SH-SY5Y (cell line): ENCODE measurements at regions not wholly inside any gene's neighbourhood (a gene's known extent, or its start where the extent isn't known, plus 50 kb on each side); places are given as distances from the start of the nearest gene placed in this dataset.

Experiments used
- GATA2 ChIP-seq: IDR thresholded peaks from 2 replicates; pipeline ENCODE4 v1.6.1; 2011; ENCODE audit warnings: mild to moderate bottlenecking, low read depth, low read length
- GATA3 ChIP-seq: IDR thresholded peaks from 2 replicates; pipeline ENCODE4 v1.6.1; 2011; ENCODE audit warnings: low read depth, mild to moderate bottlenecking, low read length, moderate library complexity

DNA sequence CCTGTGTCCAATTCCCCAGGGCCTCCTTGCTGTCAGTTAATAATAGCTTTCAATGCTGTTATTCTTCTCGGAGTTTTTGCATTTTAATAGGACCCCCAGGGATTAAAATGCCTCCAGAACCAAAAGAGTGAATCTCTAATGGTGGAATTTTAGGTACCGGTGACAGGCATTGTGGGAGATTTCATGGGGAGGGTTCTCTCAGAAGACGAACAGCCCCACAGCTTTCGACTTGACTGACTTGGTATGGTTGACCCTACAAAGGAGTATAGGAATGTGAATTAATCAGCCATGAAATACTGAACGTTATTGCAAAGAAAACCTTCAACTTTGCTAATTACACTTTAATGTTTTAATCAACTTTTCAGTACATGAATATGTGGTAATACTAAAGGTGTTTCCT lies 206.3 kb upstream of the FZD8 start:
- TF ChIP-seq GATA3 (no peak), GATA2 (no peak)

DNA sequence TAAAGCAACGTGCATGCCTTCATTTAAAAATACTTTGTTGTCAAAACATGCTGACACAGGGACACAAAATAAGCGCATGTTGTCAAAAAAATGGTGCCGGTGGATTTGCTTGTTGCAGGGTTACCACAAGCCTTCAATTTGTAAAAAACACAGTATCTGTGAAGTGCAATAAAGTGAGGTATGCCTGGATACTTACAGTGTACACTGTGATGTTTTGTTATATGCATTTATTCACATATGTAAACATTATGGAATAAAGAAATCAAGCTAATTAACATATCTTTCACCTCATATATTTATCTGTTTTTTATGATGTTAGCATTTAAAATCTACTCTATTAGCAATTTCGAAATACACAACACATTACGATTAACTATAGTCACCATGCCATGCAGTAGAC lies 202.6 kb upstream of the FZD8 start:
- TF ChIP-seq GATA3 (no peak), GATA2 (no peak)

DNA sequence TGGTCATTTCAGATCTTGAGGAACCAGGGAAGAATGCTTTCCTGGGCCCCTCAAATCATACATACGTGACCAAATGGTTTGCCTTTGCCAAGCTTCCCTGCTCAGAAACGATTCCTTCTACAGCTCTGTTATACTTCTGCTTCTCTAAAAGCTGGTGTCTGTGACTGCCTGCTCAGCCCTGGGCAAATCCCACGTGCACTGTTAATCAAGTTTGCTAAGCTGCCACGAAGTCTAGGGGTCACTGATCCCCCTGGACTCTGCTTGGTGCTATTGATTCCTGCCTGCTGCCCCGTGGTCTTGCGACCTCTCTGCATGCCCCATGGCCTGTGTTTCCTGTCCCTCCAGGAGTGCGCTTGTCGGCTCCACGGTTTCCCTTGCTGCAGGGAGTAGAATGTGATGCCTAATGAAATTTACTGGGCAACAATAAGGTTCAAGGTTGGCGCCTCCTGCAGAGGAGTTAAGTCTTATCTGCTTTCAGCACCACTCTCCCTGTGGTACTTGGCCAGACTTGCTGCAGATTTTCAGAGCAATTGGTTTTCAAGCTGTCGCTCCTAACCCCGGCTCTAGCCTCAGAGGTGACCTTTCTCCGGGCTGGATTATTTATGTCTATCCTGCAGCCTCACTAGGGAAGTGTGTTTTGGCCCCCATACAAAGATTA lies 201.6 kb upstream of the FZD8 start:
- no peak for TF ChIP-seq GATA3
- TF ChIP-seq GATA2 = no peak

DNA sequence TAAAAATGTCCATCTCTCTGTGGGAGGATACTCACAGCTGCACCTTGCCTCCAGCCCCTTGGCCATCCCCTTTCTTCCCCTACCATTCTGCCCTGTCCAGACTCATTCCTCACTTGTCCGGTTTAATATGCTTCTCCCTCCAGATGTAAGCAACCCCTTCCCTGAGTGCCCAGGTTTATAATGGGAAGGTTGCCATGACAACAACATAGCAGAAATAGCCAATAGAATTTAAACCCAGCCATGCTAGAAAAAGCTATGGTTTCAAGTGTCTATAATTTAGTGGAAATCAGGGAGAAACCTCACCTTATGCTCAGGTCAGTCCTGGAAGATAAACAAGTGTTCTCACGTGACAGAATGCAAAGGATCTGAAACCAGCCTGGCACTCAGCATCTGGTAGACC lies 196.0 kb upstream of the FZD8 start:
- TF ChIP-seq GATA3 (no peak), GATA2 (no peak)

DNA sequence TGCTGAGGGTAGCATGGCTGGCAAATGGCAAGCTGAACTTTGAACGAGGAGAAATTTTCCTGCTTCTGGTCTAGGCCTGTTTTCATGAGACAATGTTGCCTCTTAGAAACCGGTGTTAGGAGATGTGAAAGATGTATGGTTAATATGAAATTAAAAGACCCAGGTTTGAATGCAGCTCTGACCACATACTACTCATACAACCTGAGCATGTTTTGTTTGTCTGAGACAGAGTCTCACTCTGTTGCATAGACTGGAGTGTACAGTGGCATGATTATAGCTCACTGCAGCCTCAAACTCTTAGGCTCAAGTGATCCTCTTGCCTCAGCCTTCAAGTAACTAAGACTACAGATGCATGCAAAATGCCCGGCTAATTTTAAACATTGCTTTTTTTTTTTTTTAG lies 193.4 kb upstream of the FZD8 start:
- TF ChIP-seq GATA3 (no peak), GATA2 (no peak)

DNA sequence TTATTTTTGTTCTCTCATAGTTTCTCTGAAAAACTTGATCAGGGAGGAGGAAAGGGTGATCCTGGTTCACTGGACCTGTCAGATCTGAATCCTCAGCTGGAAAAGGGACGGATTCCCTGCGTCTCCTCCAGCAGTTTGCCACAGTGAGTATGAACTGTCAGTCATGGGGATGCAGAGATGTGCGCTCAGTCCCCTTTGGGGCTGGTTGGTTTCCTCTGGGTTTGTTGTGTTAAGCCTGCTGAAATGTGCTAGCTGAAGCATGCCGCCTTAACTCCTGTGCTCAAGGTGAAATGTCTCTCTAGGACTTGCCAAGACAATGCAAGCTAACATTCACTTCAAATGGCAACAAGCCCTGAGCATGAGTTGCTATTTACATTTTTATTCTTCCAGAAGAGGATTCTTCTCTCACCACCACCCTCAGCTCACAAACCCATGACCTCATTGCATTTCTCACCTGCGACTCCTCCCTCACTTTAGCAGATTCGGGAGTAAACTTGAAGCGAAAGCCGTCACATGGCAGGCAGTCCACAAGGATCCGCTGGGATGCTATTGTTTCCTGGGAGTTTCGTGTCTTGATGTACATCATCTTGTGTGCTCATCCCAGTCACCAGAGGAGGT lies 192.9 kb upstream of the FZD8 start:
- TF ChIP-seq GATA3 = no peak
- no peak for TF ChIP-seq GATA2

DNA sequence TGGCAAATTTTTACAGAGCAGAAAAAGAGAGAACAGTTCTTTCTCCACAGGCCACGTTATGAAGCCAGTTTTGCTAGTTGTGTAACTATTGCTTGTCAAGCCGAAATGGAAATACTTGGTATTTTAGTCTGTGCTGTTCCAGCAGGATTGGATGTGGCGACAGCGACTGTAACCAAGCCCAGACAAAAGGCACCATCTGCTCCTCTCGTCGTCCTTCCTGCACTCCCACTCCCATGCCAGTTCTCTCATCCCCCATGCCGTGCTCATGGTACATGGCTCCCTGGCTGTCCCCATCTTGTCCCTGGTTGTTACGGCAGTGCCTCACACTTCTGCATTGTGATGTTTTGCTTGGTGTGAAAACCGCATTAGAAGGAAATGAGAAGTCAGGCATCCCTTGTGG lies 185.7 kb upstream of the FZD8 start:
- TF ChIP-seq GATA2 = no peak
- TF ChIP-seq GATA3 = no peak

DNA sequence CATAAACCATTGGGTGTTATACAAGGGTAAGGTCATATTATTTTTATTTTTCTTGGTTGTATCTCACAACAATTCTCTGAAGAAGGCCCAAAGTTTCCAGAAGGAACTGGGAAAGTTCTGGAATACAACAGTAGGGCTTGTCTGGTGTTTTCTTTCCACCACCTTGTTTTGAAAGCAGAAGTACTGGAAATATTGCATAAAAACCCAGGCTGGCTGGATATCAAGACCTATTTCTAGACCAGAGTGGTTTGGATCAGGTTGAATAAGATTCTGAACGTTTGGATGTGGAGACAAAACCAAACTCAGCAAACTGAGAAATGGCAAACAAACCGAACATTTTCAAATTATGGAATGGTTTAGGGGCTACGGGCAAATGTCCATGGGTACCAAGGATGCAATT lies 182.6 kb upstream of the FZD8 start:
- TF ChIP-seq GATA3 = no peak
- TF ChIP-seq GATA2 = no peak

DNA sequence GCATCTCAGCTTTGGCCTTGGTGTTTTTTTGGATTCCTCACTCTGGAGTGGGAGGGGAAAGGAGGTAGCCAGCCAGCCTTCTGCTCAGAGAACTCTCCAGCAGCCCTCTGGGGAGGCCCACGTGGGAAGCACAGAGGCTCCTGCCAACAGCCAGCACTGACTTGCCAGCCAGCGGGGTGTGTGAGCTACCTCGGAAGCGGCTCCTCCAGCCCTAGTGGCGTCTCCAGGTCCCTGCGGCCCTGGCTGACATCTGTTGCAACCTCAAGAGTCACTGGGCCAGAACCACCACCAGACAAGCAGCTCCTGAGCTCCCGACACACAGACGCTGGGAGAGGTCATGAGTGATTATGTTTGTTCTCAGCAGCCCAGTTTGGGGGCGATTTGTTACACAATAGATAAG lies 180.2 kb upstream of the FZD8 start:
- TF ChIP-seq GATA2 (no peak), GATA3 (no peak)

DNA sequence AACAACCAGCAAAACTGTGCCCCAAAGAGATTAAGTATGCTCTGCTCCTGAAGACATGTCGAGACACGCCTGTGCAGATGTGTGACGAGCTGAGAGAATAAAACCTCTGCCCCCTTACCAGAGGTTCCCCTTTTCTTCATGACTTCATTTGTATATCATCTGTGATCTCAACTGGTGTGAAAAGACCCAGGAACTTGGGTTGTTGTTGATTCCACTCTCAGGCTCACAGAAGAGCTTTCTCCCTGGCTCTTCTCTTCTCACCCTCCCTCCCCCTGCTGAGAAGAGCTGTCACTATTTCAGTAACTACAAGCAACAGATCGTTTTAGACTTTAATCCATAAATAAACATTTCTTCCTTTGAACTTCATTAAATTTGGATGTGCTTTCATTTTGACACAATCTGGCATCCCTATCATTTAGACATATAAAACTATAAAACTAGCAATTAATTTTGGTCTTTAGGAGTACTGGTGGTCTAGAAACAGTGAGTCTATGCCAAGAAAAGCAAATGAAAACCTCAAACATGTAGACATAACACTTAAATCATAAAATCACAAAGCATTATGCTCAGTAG lies 179.3 kb upstream of the FZD8 start:
- TF ChIP-seq GATA3 = no peak
- no peak for TF ChIP-seq GATA2

DNA sequence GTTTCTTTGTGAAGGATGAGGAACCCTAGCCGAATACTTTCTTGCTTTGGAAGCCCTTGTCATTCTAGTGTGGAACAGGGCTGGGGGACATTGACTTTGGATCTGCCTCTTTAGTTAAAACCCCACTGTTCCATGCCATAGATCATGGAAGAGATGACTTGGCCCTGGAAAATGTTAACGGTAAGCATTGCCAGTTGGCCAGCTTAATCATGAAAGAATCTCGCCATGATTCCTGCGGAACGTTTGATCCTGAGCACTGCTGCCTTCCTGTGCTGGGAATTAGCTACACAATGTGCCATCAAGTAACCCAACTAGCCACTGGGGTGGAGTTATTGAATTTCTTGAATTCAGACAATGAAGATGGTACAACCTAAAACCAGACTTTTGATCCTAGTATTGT lies 177.6 kb upstream of the FZD8 start:
- TF ChIP-seq GATA2 (no peak), GATA3 (no peak)

DNA sequence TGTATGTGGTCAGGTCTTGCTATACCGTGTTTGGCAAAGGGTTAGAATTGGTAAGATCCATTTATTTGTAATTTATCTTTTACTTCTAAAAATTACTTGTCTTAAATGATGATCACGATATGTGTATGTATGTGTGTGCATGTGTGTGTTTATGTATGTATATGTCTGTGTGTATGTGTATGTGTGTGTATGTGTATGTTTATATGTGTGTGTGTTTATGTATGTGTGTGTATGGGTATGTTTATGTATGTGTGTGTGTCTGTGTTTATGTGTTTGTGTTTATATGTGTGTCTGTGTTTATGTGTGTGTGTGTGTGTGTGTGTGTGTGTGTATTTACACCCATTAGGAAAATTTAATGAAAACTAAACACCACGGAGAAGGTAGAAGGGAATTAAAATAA lies 176.9 kb upstream of the FZD8 start:
- no peak for TF ChIP-seq GATA3
- no peak for TF ChIP-seq GATA2

DNA sequence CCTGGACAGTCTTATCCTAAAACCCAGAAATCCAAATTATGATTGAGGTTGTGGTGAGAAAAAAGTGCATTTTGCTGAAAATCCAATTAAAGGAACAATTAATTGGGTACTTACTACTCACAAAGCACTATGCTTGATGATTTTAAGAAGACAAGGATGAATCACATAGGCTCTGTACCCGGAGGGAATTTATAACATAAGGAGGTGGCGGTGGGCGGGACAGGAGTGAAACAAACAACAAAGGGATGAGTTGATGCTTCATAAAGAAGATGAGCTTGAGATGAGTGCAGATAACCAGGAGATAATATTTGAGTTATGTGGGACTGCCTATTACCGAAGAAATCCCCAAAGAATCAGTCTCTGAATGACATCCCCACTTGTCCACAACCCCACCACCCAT lies 171.1 kb upstream of the FZD8 start:
- TF ChIP-seq GATA3 (no peak), GATA2 (no peak)

DNA sequence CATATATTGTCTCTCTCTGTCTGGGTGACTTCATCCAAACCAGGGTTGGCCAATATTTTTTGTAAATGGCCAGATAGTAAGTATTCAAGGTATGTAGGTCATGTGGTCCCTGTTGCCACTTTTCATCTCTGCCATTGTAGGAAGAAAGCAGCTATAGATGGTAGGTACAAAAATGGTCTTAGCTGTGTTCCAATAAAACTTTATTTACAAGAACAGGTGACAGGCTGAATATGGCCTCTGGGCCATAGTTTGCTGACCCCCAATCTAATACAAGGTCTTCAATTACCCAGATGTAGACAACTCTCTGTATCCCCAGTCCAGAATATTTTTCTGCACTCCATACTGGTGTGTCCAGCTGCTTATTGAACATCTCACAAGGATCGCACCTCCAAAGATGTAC lies 166.2 kb upstream of the FZD8 start:
- TF ChIP-seq GATA2 (no peak), GATA3 (no peak)

DNA sequence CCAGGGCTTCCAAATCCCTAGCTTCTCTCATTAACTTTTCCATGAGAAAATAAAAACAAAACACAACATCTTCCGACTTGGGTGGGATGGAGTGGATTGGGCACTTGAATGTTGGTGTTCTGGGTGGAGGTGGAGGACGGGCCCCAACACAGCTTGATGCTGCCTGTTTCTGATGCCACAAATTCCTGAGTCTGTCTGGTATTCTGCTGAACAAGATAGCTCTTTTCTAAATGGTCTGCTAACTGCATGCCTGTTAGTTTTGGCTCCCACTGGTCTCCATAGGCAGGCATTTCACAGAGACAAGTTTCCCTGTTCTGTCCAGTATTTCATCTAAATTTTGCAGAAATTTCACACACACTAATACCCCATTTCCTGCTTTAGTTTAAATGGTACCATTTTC lies 160.9 kb upstream of the FZD8 start:
- TF ChIP-seq GATA2 = no peak
- no peak for TF ChIP-seq GATA3
